ENCODE measurements at regions not wholly inside any gene's neighbourhood (a gene's known extent, or its start where the extent isn't known, plus 50 kb on each side); places are given as distances from the start of the nearest gene placed in this dataset.

DNA sequence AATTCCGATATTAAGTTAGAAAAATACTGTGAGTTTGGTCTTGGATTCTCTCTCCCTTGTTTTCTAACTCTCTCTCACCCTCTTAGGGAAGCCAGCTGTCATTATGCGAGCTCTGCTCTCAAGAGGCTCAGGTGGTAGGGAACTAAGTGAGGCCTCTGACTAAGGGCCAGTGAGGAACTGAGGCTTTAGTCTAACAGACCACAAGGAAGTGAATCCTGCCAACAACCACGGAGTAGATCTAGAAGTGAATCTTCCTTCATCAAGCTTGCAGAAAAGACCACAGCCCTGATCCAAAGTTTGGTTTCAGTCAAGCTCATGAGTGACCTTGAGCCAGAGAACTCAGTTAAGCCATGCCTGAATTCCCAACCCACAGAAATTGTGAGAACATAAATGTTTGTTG, 180.1 kb upstream of the PRMT6 start:
- Histone ChIP-seq H3K4me3 (ENCODE audit: low read depth, low read length) (no peak overlapping the region), H3K36me3 (ENCODE audit: insufficient read depth, low read length) (no peaks in the 10 kb centered on the region), H3K79me2 (ENCODE audit: control insufficient read depth, insufficient read depth, low read length, unreplicated experiment) (no peaks in the 10 kb centered on the region), H3K4me1 (ENCODE audit: control insufficient read depth, insufficient read depth, low read length, unreplicated experiment) (no peaks in the 10 kb centered on the region), H3K27me3 (ENCODE audit: insufficient read depth, low read length) (no peaks in the 10 kb centered on the region), H3K27ac (ENCODE audit: low read depth, low read length) (no peak overlapping the region), H2AFZ (ENCODE audit: low read length, unreplicated experiment) (no peak overlapping the region)

DNA sequence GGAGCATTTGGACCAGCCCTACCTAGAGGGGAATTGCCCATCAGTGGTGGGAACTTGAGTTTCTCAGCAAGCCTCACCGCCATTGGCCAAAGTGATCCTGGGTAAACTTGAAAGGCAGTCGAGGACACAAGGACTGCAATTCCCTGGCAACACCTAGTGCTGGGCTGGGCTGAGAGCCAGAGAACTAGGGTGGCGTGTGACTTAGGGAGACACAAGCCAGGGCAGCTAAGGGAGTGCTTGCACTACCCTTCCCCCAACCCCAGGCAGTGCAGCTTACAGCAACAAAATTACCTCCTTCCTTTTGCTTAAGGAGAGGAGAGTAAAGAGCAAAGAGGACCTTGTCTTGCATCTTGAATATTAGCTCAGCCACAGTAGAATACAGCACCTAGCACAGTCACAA, 176.9 kb upstream of the PRMT6 start:
- Histone ChIP-seq H3K27me3 (ENCODE audit: insufficient read depth, low read length) (no peaks in the 10 kb centered on the region), H3K79me2 (ENCODE audit: control insufficient read depth, insufficient read depth, low read length, unreplicated experiment) (no peaks in the 10 kb centered on the region), H3K36me3 (ENCODE audit: insufficient read depth, low read length) (no peaks in the 10 kb centered on the region), H3K4me3 (ENCODE audit: low read depth, low read length) (no peak overlapping the region), H3K4me1 (ENCODE audit: control insufficient read depth, insufficient read depth, low read length, unreplicated experiment) (no peaks in the 10 kb centered on the region), H2AFZ (ENCODE audit: low read length, unreplicated experiment) (no peak overlapping the region), H3K27ac (ENCODE audit: low read depth, low read length) (no peak overlapping the region)

DNA sequence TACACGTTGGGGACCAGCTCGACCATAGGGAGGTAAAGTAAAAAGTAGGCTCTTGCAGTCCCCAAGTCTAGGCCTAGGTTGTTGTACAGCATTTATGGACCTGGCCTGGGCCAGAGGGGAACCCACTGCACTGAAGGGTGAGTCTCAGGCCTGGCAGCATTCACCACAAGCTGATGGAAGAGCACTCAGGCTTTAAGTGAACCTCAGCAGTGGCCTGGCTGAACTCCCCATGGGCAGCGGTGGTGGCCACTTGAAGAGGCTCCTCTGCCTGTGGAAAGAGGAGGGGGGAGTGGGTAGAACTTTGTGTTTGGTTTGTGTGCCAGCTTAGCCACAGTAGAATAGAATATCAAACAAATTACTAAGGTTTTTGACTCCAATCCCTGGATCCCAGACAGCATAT, 176.2 kb upstream of the PRMT6 start:
- no peak overlapping the region for H3K27ac ChIP-seq (ENCODE audit: low read depth, low read length)
- no peak overlapping the region for H2AFZ ChIP-seq (ENCODE audit: low read length, unreplicated experiment)
- H3K4me3 ChIP-seq (ENCODE audit: low read depth, low read length), result no peak overlapping the region
- H3K27me3 ChIP-seq (ENCODE audit: insufficient read depth, low read length), result no peaks in the 10 kb centered on the region
- no peaks in the 10 kb centered on the region for H3K4me1 ChIP-seq (ENCODE audit: control insufficient read depth, insufficient read depth, low read length, unreplicated experiment)
- H3K36me3 ChIP-seq (ENCODE audit: insufficient read depth, low read length), result no peaks in the 10 kb centered on the region
- no peaks in the 10 kb centered on the region for H3K79me2 ChIP-seq (ENCODE audit: control insufficient read depth, insufficient read depth, low read length, unreplicated experiment)

DNA sequence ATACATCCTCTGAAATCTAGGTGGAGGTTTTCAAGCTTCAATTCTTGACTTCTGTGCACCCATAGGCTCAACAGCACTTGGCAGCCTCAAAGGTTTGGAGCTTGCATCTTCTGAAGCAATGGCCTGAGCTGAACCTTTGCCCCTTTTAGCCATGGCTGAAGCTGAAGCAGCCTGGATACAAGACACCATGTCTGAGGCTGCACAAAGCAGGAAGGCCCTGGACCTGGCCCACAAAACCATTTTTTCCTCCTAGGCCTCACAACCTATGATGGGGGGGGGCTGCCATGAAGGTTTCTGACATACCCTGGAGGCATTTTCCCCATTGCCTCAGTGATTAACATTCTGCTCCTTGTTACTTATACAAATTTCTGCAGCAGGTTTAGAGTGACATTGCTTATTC, 173.3 kb upstream of the PRMT6 start:
- Histone ChIP-seq H3K4me1 (ENCODE audit: control insufficient read depth, insufficient read depth, low read length, unreplicated experiment) (no peaks in the 10 kb centered on the region), H3K27ac (ENCODE audit: low read depth, low read length) (no peak overlapping the region), H3K79me2 (ENCODE audit: control insufficient read depth, insufficient read depth, low read length, unreplicated experiment) (no peaks in the 10 kb centered on the region), H3K4me3 (ENCODE audit: low read depth, low read length) (no peak overlapping the region), H3K27me3 (ENCODE audit: insufficient read depth, low read length) (no peaks in the 10 kb centered on the region), H2AFZ (ENCODE audit: low read length, unreplicated experiment) (no peak overlapping the region), H3K36me3 (ENCODE audit: insufficient read depth, low read length) (no peaks in the 10 kb centered on the region)

DNA sequence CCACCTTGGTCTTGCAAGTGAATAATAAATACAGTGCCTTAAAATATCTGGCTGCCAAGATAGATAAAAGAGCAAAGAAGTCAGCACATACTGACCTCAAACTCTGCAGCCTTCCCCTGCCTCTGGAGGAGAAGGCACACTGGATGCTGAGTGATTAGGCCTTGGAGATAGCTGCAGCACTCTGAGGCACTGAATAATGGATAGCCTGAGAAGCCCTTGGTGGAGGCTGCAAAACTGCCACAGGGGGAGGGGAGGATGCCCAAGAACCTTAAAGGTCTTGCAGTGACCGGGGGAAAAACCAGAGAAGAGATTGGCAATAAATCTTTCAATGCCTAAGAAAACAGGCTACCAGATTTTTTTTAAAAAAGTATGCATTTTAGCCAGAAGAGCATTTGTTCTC, 167.4 kb upstream of the PRMT6 start:
- Histone ChIP-seq H3K36me3 (ENCODE audit: insufficient read depth, low read length) (no peaks in the 10 kb centered on the region), H3K27me3 (ENCODE audit: insufficient read depth, low read length) (no peaks in the 10 kb centered on the region), H3K4me3 (ENCODE audit: low read depth, low read length) (no peak overlapping the region), H2AFZ (ENCODE audit: low read length, unreplicated experiment) (no peak overlapping the region), H3K79me2 (ENCODE audit: control insufficient read depth, insufficient read depth, low read length, unreplicated experiment) (no peaks in the 10 kb centered on the region), H3K4me1 (ENCODE audit: control insufficient read depth, insufficient read depth, low read length, unreplicated experiment) (no peaks in the 10 kb centered on the region), H3K27ac (ENCODE audit: low read depth, low read length) (no peak overlapping the region)

DNA sequence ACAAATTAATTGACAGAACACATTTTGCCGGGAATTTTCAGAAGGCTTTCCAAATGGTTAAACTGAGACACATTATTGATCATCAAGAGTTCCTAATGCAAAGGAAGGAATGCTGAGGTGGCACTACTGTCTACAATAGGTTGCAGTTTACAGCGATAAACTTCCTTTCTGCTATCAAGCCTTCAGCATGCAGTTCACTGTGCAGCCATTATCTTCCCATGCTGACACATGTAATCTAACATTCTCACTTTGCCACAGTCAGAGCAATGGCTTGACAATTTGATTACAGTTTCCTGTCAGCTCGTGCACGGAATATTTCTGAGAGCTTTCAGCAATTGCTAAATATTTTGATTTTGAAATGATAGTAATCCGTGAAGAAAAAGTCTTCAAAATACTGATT, 166.9 kb upstream of the PRMT6 start:
- no peaks in the 10 kb centered on the region for H3K79me2 ChIP-seq (ENCODE audit: control insufficient read depth, insufficient read depth, low read length, unreplicated experiment)
- H3K4me3 ChIP-seq (ENCODE audit: low read depth, low read length), result no peak overlapping the region
- no peak overlapping the region for H2AFZ ChIP-seq (ENCODE audit: low read length, unreplicated experiment)
- no peaks in the 10 kb centered on the region for H3K36me3 ChIP-seq (ENCODE audit: insufficient read depth, low read length)
- H3K27ac ChIP-seq (ENCODE audit: low read depth, low read length), result no peak overlapping the region
- H3K4me1 ChIP-seq (ENCODE audit: control insufficient read depth, insufficient read depth, low read length, unreplicated experiment), result no peaks in the 10 kb centered on the region
- no peaks in the 10 kb centered on the region for H3K27me3 ChIP-seq (ENCODE audit: insufficient read depth, low read length)

DNA sequence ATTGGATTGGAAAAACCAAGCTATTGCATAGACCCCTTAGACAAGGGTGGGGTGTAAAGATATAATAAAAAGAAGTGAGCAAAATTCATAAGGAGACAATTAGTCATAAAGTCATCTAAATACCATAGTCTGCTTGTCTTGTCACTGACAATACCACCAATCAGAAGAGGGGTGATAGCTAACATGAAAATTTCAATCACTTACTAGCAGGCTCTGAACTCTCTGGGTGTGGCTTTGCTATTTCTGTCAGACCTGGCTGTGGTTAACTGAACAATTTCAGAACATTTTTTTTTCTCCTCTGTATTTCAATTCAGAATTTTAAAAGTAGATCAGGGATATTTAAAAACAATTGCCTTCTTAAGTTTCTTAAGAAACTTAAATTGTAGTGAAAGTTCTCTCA, 158.5 kb upstream of the PRMT6 start:
- Histone ChIP-seq H3K36me3 (ENCODE audit: insufficient read depth, low read length) (no peaks in the 10 kb centered on the region), H3K27ac (ENCODE audit: low read depth, low read length) (no peak overlapping the region), H3K79me2 (ENCODE audit: control insufficient read depth, insufficient read depth, low read length, unreplicated experiment) (no peaks in the 10 kb centered on the region), H3K4me3 (ENCODE audit: low read depth, low read length) (no peak overlapping the region), H3K27me3 (ENCODE audit: insufficient read depth, low read length) (no peaks in the 10 kb centered on the region), H3K4me1 (ENCODE audit: control insufficient read depth, insufficient read depth, low read length, unreplicated experiment) (no peaks in the 10 kb centered on the region), H2AFZ (ENCODE audit: low read length, unreplicated experiment) (no peak overlapping the region)

DNA sequence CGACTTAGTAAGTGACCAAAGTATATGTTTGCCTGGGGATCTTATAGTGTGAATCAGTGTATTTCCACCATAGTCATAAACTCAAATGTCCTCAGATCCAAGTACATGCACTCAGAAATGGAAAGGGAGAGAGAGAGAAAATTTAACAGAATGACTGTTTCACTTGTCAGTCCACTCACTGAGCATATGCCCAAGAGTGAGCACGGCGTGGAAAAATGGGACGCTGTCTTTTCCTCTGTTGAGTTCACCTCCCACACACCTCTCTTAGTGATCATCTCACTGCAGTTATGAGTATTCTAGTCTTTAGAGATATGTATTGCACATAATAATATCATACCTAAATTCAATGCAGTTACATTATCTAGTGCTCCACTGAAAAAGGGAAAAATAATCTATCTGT, 156.8 kb upstream of the PRMT6 start:
- no peaks in the 10 kb centered on the region for H3K4me1 ChIP-seq (ENCODE audit: control insufficient read depth, insufficient read depth, low read length, unreplicated experiment)
- no peak overlapping the region for H3K4me3 ChIP-seq (ENCODE audit: low read depth, low read length)
- H3K79me2 ChIP-seq (ENCODE audit: control insufficient read depth, insufficient read depth, low read length, unreplicated experiment), result no peaks in the 10 kb centered on the region
- H2AFZ ChIP-seq (ENCODE audit: low read length, unreplicated experiment), result no peak overlapping the region
- no peaks in the 10 kb centered on the region for H3K27me3 ChIP-seq (ENCODE audit: insufficient read depth, low read length)
- H3K27ac ChIP-seq (ENCODE audit: low read depth, low read length), result no peak overlapping the region
- H3K36me3 ChIP-seq (ENCODE audit: insufficient read depth, low read length), result no peaks in the 10 kb centered on the region

DNA sequence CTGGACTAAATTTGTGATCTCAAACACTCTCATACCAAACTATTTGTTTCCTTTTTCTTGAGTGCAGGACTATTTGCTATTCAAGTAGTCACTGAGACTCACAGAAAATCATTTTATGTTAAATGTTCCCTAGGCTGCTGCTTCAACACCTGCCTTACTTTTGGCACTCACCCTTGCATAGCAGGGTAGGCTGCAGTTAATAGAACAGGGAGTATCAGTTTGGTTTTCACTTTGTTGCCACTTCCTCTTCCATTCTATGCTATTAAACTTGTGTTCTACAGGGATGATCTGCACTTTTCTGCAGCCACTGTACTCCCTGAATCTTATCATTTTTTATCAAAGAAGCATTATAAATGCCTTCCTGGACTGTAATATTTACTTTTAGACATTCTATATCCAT, 148.7 kb upstream of the PRMT6 start:
- H2AFZ ChIP-seq (ENCODE audit: low read length, unreplicated experiment), result no peak overlapping the region

DNA sequence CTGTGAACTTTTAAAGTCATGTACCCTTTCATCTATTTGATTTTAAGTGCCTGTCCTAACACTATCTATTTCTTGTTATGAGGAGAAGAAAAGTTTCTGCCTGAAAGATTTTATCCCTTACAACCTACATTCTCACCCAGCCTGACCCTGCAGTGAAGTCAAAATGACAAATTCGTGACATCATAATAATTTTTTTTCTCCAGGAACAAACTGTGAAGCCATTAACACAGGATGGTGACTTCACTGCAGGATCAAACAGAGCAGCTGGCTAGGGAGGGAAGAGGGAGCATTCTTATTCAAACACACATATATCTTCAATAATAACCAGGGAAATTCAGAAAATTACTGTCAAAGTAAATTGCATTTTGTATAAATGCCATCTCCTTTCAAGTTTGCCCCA, 147.8 kb upstream of the PRMT6 start:
- Histone ChIP-seq H3K4me1 (ENCODE audit: control insufficient read depth, insufficient read depth, low read length, unreplicated experiment) (no peaks in the 10 kb centered on the region), H3K27me3 (ENCODE audit: insufficient read depth, low read length) (no peaks in the 10 kb centered on the region)

More for the DNA sequence above, 148.7 kb upstream of the PRMT6 start:
- Histone ChIP-seq H3K27ac (ENCODE audit: low read depth, low read length) (no peak overlapping the region), H3K4me3 (ENCODE audit: low read depth, low read length) (no peak overlapping the region), H3K4me1 (ENCODE audit: control insufficient read depth, insufficient read depth, low read length, unreplicated experiment) (no peaks in the 10 kb centered on the region), H3K79me2 (ENCODE audit: control insufficient read depth, insufficient read depth, low read length, unreplicated experiment) (no peaks in the 10 kb centered on the region), H3K36me3 (ENCODE audit: insufficient read depth, low read length) (no peaks in the 10 kb centered on the region), H3K27me3 (ENCODE audit: insufficient read depth, low read length) (no peaks in the 10 kb centered on the region)

DNA sequence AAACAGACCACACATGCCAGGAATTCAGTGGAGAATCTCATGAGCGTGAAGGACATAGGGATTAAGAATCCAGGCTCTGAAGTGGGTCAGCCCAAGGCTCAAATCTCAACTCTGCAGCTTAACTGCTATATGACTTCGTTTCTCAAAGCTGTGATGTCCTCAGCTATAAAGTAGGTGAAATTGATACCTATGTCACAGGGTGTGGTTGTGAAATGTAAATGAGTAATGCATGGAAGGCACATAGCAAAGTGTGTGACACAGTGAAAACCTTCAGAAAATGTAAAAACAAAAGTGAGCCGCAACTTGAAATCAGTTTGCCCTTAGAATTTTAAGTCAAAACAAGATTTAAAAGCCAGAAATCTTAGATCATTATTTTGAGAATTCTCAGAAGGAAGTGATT, 145.7 kb upstream of the PRMT6 start:
- Histone ChIP-seq H3K4me1 (ENCODE audit: control insufficient read depth, insufficient read depth, low read length, unreplicated experiment) (no peaks in the 10 kb centered on the region), H3K27me3 (ENCODE audit: insufficient read depth, low read length) (no peaks in the 10 kb centered on the region), H3K79me2 (ENCODE audit: control insufficient read depth, insufficient read depth, low read length, unreplicated experiment) (no peaks in the 10 kb centered on the region), H3K36me3 (ENCODE audit: insufficient read depth, low read length) (no peaks in the 10 kb centered on the region), H3K27ac (ENCODE audit: low read depth, low read length) (no peak overlapping the region), H2AFZ (ENCODE audit: low read length, unreplicated experiment) (no peak overlapping the region), H3K4me3 (ENCODE audit: low read depth, low read length) (no peak overlapping the region)

More for the DNA sequence above, 147.8 kb upstream of the PRMT6 start:
- Histone ChIP-seq H3K79me2 (ENCODE audit: control insufficient read depth, insufficient read depth, low read length, unreplicated experiment) (no peaks in the 10 kb centered on the region), H2AFZ (ENCODE audit: low read length, unreplicated experiment) (no peak overlapping the region), H3K36me3 (ENCODE audit: insufficient read depth, low read length) (no peaks in the 10 kb centered on the region), H3K4me3 (ENCODE audit: low read depth, low read length) (no peak overlapping the region), H3K27ac (ENCODE audit: low read depth, low read length) (no peak overlapping the region)

DNA sequence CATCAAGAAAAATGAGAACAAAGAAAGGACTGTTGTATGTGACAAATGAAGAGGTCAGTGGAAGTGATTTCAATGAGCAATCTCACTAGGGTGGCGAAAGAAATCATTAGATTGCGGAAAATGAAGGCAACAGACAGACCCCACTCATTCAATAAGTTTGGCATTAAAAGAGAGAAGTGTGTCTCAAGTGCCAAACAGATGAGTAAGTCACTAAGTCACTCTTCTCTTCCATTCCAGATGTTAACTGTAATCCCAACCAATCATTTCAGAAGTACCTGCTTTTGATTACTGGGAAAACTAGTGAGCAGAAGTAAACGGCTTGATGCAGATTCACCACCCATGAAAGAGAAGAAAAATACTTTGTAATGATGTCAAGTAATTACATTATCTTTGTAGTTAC, 144.3 kb upstream of the PRMT6 start:
- Histone ChIP-seq H2AFZ (ENCODE audit: low read length, unreplicated experiment) (no peak overlapping the region), H3K36me3 (ENCODE audit: insufficient read depth, low read length) (no peaks in the 10 kb centered on the region), H3K27ac (ENCODE audit: low read depth, low read length) (no peak overlapping the region), H3K79me2 (ENCODE audit: control insufficient read depth, insufficient read depth, low read length, unreplicated experiment) (no peaks in the 10 kb centered on the region), H3K4me1 (ENCODE audit: control insufficient read depth, insufficient read depth, low read length, unreplicated experiment) (no peaks in the 10 kb centered on the region), H3K4me3 (ENCODE audit: low read depth, low read length) (no peak overlapping the region), H3K27me3 (ENCODE audit: insufficient read depth, low read length) (no peaks in the 10 kb centered on the region)

All from ACC112 (cell line).